ENCODE measurements at regions not wholly inside any gene's neighbourhood (a gene's known extent, or its start where the extent isn't known, plus 50 kb on each side); places are given as distances from the start of the nearest gene placed in this dataset.

DNA sequence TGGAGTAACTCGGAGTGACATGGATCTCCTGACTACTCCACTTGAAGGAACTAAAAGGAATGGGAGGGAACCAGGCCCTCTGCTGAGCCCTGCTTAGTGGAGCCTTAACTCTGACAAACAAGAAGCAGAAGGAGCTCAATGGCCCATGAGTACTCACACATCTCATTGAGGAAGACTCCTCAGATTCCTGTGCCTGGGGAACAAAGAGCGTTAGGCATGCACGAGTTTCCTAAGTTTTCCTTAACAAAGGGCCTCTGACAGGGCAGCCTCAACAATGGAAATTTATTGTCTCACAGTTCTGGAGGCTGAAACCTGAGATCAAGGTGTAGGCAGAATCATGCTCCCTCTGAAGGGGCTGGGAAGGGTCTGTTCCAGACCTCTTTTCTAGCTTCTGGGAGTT is 185.7 kb upstream of the NTF3 start:
- Histone ChIP-seq H3K4me1 (ENCODE audit: insufficient read depth, low read length) (no peaks in the 10 kb centered on the region), H3K27me3 (ENCODE audit: insufficient read depth, low read length) (no peaks in the 10 kb centered on the region), H3K79me2 (ENCODE audit: insufficient read depth, low read length) (no peaks in the 10 kb centered on the region)

DNA sequence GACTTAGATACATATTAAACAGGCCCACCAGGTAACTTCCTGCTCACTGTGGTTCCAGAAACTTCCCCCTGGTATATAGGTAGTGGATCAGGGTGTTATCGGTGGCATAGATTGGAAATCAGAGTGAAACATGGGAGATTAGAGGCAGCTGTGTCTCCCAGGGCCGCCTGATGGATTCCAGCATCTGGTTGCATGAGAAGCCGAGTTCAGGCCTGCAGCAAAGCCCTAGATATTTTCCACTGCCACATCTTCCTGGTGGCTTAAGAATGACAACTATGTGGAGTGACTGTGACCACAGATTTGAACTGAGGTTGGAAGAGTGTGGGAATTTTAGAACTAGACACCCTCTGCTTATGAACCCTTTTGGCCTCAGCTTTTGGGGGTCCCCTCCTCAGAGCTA is 184.8 kb upstream of the NTF3 start:
- H4K20me1 ChIP-seq (ENCODE audit: insufficient read depth, low read length) = no peaks in the 10 kb centered on the region
- TF ChIP-seq, protein P1, sequence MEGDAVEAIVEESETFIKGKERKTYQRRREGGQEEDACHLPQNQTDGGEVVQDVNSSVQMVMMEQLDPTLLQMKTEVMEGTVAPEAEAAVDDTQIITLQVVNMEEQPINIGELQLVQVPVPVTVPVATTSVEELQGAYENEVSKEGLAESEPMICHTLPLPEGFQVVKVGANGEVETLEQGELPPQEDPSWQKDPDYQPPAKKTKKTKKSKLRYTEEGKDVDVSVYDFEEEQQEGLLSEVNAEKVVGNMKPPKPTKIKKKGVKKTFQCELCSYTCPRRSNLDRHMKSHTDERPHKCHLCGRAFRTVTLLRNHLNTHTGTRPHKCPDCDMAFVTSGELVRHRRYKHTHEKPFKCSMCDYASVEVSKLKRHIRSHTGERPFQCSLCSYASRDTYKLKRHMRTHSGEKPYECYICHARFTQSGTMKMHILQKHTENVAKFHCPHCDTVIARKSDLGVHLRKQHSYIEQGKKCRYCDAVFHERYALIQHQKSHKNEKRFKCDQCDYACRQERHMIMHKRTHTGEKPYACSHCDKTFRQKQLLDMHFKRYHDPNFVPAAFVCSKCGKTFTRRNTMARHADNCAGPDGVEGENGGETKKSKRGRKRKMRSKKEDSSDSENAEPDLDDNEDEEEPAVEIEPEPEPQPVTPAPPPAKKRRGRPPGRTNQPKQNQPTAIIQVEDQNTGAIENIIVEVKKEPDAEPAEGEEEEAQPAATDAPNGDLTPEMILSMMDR (IDR thresholded peaks at IDR 0.05; ENCODE audit: extremely low read depth, low read depth, low read length) = no peak
- H3K36me3 ChIP-seq (ENCODE audit: insufficient read depth, low read length) = no peaks in the 10 kb centered on the region
- no peak overlapping the region for H2AFZ ChIP-seq (ENCODE audit: low read length)
- H3K79me2 ChIP-seq (ENCODE audit: insufficient read depth, low read length) = no peaks in the 10 kb centered on the region
- no peaks in the 10 kb centered on the region for H3K4me1 ChIP-seq (ENCODE audit: insufficient read depth, low read length)
- H3K27me3 ChIP-seq (ENCODE audit: insufficient read depth, low read length) = no peaks in the 10 kb centered on the region
- no peak for DNase-seq (ENCODE audit: insufficient read length, low spot score, missing footprints)
- no peaks in the 10 kb centered on the region for H3K9me3 ChIP-seq (ENCODE audit: low read depth, low read length)
- no peak overlapping the region for H3K4me3 ChIP-seq (ENCODE audit: insufficient read depth, low read length)
- H3K4me2 ChIP-seq (ENCODE audit: insufficient read depth, low read length) = no peak overlapping the region
- no peak overlapping the region for H3K27ac ChIP-seq (ENCODE audit: low read depth, low read length)

More for the DNA sequence above, 185.7 kb upstream of the NTF3 start:
- Histone ChIP-seq H3K27ac (ENCODE audit: low read depth, low read length) (no peak overlapping the region), H3K4me2 (ENCODE audit: insufficient read depth, low read length) (no peak overlapping the region), H3K36me3 (ENCODE audit: insufficient read depth, low read length) (no peaks in the 10 kb centered on the region), H2AFZ (ENCODE audit: low read length) (no peak overlapping the region), H3K4me3 (ENCODE audit: insufficient read depth, low read length) (no peak overlapping the region), H4K20me1 (ENCODE audit: insufficient read depth, low read length) (no peaks in the 10 kb centered on the region), H3K9me3 (ENCODE audit: low read depth, low read length) (no peaks in the 10 kb centered on the region)
- TF ChIP-seq, protein P1 (IDR thresholded peaks at IDR 0.05; ENCODE audit: extremely low read depth, low read depth, low read length) = no peak
- DNase-seq (ENCODE audit: insufficient read length, low spot score, missing footprints) = no peak

DNA sequence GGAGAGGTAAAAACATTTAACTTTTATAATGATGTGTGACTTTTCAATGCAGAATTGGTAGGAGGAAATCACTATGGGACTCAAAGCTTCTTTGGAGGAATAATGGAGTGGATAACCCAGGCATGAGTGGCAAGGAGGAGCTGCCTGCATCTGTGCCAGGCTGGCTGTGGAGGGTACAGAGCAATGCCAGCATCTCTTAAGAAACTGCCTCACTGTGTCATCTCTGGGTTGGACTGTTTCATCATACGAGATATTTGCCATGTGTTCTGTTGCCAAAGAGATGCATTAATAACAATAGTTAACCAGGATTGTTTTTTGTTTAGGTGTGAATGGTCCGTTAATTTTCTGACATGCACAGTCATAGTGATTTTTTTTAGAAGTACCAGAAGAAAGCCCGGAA is 183.7 kb upstream of the NTF3 start:
- no peaks in the 10 kb centered on the region for H4K20me1 ChIP-seq (ENCODE audit: insufficient read depth, low read length)
- H2AFZ ChIP-seq (ENCODE audit: low read length) = no peak overlapping the region
- no peaks in the 10 kb centered on the region for H3K36me3 ChIP-seq (ENCODE audit: insufficient read depth, low read length)
- no peaks in the 10 kb centered on the region for H3K79me2 ChIP-seq (ENCODE audit: insufficient read depth, low read length)
- H3K4me3 ChIP-seq (ENCODE audit: insufficient read depth, low read length) = no peak overlapping the region
- TF ChIP-seq, protein P1 (IDR thresholded peaks at IDR 0.05; ENCODE audit: extremely low read depth, low read depth, low read length) = no peak
- no peaks in the 10 kb centered on the region for H3K9me3 ChIP-seq (ENCODE audit: low read depth, low read length)
- no peak overlapping the region for H3K27ac ChIP-seq (ENCODE audit: low read depth, low read length)
- H3K4me1 ChIP-seq (ENCODE audit: insufficient read depth, low read length) = no peaks in the 10 kb centered on the region
- DNase-seq (ENCODE audit: insufficient read length, low spot score, missing footprints) = no peak
- H3K27me3 ChIP-seq (ENCODE audit: insufficient read depth, low read length) = no peaks in the 10 kb centered on the region
- no peak overlapping the region for H3K4me2 ChIP-seq (ENCODE audit: insufficient read depth, low read length)

DNA sequence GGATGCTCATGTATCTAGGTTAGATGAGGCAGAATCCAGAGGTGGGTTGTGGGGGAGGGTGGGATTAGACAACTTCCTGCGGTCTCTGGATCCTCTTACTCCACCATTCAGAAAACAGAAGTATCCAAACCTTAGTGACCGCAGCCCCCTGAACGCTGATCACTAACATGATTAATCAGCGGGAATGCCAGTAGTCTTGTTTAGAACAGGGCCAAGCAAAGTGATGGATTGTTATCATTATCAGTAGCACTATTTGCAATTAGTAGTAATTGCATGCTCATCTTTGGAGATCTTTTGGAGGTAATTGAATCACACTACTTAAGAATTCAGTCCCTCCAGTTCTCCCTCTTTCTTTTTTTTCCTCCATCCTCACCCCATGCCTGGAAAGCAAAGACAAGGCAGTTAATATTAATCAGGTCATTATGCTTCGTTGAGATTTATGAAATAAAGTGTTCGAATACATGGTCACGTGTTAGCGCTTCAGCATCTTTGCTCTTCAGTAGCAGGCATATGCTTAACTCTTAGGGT is 182.8 kb upstream of the NTF3 start:
- H4K20me1 ChIP-seq (ENCODE audit: insufficient read depth, low read length) = no peaks in the 10 kb centered on the region
- TF ChIP-seq, protein P1 (IDR thresholded peaks at IDR 0.05; ENCODE audit: extremely low read depth, low read depth, low read length) = no peak
- DNase-seq (ENCODE audit: insufficient read length, low spot score, missing footprints) = no peak
- H3K9me3 ChIP-seq (ENCODE audit: low read depth, low read length) = no peaks in the 10 kb centered on the region
- no peaks in the 10 kb centered on the region for H3K27me3 ChIP-seq (ENCODE audit: insufficient read depth, low read length)
- no peak overlapping the region for H3K27ac ChIP-seq (ENCODE audit: low read depth, low read length)
- no peak overlapping the region for H3K4me2 ChIP-seq (ENCODE audit: insufficient read depth, low read length)
- no peaks in the 10 kb centered on the region for H3K36me3 ChIP-seq (ENCODE audit: insufficient read depth, low read length)
- no peak overlapping the region for H2AFZ ChIP-seq (ENCODE audit: low read length)
- H3K79me2 ChIP-seq (ENCODE audit: insufficient read depth, low read length) = no peaks in the 10 kb centered on the region
- H3K4me3 ChIP-seq (ENCODE audit: insufficient read depth, low read length) = no peak overlapping the region
- no peaks in the 10 kb centered on the region for H3K4me1 ChIP-seq (ENCODE audit: insufficient read depth, low read length)

Data from osteoblast (primary cell).